MM.1S (cell line): ENCODE measurements at regions not wholly inside any gene's neighbourhood (a gene's known extent, or its start where the extent isn't known, plus 50 kb on each side); places are given as distances from the start of the nearest gene placed in this dataset.
"Not testable (repeated sequence)": the region's sequence is repeated elsewhere in the genome, so short reads cannot be mapped to it uniquely, and the experiment has no call there.

Experiments
- DNase-seq: peaks from one replicate; pipeline ENCODE4 v3.0.0-alpha.2; 2015
- H2AFZ ChIP-seq: fragments of 300-600 bp; sonication (generic); 2 replicates; pipeline ENCODE4 v1.6.0; 2016; ENCODE audit warnings: antibody characterized with exemption, low read length
- H3F3A ChIP-seq: fragments of 300-600 bp; sonication (generic); 2 replicates; pipeline ENCODE4 v1.6.1; 2016; ENCODE audit warnings: mild to moderate bottlenecking, antibody characterized with exemption, low read length, moderate library complexity, mixed read lengths; ENCODE audit not compliant: insufficient read depth
- H3K27ac ChIP-seq: fragments of 300-600 bp; sonication (generic); 2 replicates; pipeline ENCODE4 v1.5.1; 2016; ENCODE audit warnings: mild to moderate bottlenecking, low read length
- H3K27me3 ChIP-seq: fragments of 300-600 bp; sonication (generic); replicated peaks from 2 replicates; pipeline ENCODE4 v1.6.0; 2016; ENCODE audit warnings: low read length; ENCODE audit not compliant: insufficient read depth
- H3K36me3 ChIP-seq: fragments of 300-600 bp; sonication (generic); replicated peaks from 2 replicates; pipeline ENCODE4 v1.6.1; 2016; ENCODE audit warnings: mild to moderate bottlenecking, low read length, mixed read lengths; ENCODE audit not compliant: insufficient read depth
- H3K4me1 ChIP-seq: fragments of 300-600 bp; sonication (generic); 2 replicates; pipeline ENCODE4 v1.6.1; 2016; ENCODE audit warnings: low read length, mixed read lengths
- H3K4me2 ChIP-seq: fragments of 300-600 bp; sonication (generic); 2 replicates; pipeline ENCODE4 v1.6.0; 2016; ENCODE audit warnings: low read depth, low read length
- H3K4me3 ChIP-seq: fragments of 300-600 bp; sonication (generic); 2 replicates; pipeline ENCODE4 v1.5.1; 2016; ENCODE audit warnings: low read length, mixed read lengths
- H3K79me2 ChIP-seq: fragments of 300-600 bp; sonication (generic); 2 replicates; pipeline ENCODE4 v1.6.1; 2016; ENCODE audit warnings: mixed run types, low read length, mixed read lengths
- H3K9ac ChIP-seq: fragments of 300-600 bp; sonication (generic); 2 replicates; pipeline ENCODE4 v1.6.1; 2016; ENCODE audit warnings: low read length, mixed read lengths
- H3K9me2 ChIP-seq: fragments of 300-600 bp; sonication (generic); replicated peaks from 2 replicates; pipeline ENCODE4 v1.6.1; 2016; ENCODE audit warnings: mild to moderate bottlenecking, low read length, mixed read lengths; ENCODE audit not compliant: insufficient read depth
- H3K9me3 ChIP-seq: fragments of 300-600 bp; sonication (generic); replicated peaks from 2 replicates; pipeline ENCODE4 v1.6.1; 2016; ENCODE audit warnings: mild to moderate bottlenecking, low read length, mixed read lengths; ENCODE audit not compliant: insufficient read depth
- H4K20me1 ChIP-seq: fragments of 300-600 bp; sonication (generic); 2 replicates; pipeline ENCODE4 v1.6.1; 2016; ENCODE audit warnings: mild to moderate bottlenecking, low read length, moderate library complexity, mixed read lengths; ENCODE audit not compliant: insufficient read depth
- CTCF ChIP-seq: fragments of 300-600 bp; sonication (generic); IDR thresholded peaks from 2 replicates; pipeline ENCODE4 v1.5.1; 2016; ENCODE audit warnings: antibody characterized with exemption, low read length, mixed read lengths
- EZH2 ChIP-seq: fragments of 300-600 bp; sonication (generic); optimal IDR thresholded peaks from 2 replicates; pipeline ENCODE3; 2017; ENCODE audit warnings: low read depth, mild to moderate bottlenecking, antibody characterized with exemption, low read length, mixed read lengths
- EZH2phosphoT487 ChIP-seq: fragments of 300-600 bp; sonication (generic); IDR thresholded peaks from 2 replicates; pipeline ENCODE4 v1.6.1; 2018; ENCODE audit warnings: antibody characterized with exemption, low read length

GRCh38 chr14:53714495-53715192, 242.0 kb downstream of the BMP4 start:
- no peak overlapping the region for H3K9ac ChIP-seq
- no peaks in the 10 kb centered on the region for H3K9me2 ChIP-seq
- no peaks in the 10 kb centered on the region for H3K4me1 ChIP-seq
- H3K36me3 ChIP-seq: no peaks in the 10 kb centered on the region
- H2AFZ ChIP-seq: no peak overlapping the region
- no peaks in the 10 kb centered on the region for H4K20me1 ChIP-seq
- no peak for DNase-seq
- TF ChIP-seq CTCF: no peak
- no peak for TF ChIP-seq EZH2
- TF ChIP-seq EZH2phosphoT487: no peak
- no peak overlapping the region for H3K4me3 ChIP-seq
- H3K79me2 ChIP-seq: no peaks in the 10 kb centered on the region
- H3K4me2 ChIP-seq: no peak overlapping the region
- no peaks in the 10 kb centered on the region for H3K9me3 ChIP-seq
- H3F3A ChIP-seq: no peaks in the 10 kb centered on the region
- no peak overlapping the region for H3K27ac ChIP-seq
- H3K27me3 ChIP-seq: no peaks in the 10 kb centered on the region

GRCh38 chr14:53712901-53713300, 243.7 kb downstream of the BMP4 start:
- not testable (repeated sequence) for H3K4me3 ChIP-seq, H3K9me2 ChIP-seq, H3K9me3 ChIP-seq, H3K4me2 ChIP-seq, H3K36me3 ChIP-seq, H3F3A ChIP-seq, H3K79me2 ChIP-seq, H4K20me1 ChIP-seq, H3K9ac ChIP-seq, H2AFZ ChIP-seq, H3K27me3 ChIP-seq, H3K27ac ChIP-seq, DNase-seq, H3K4me1 ChIP-seq

- no peaks in the 10 kb centered on the region for H3F3A ChIP-seq
- no peak overlapping the region for H2AFZ ChIP-seq
- H4K20me1 ChIP-seq: no peaks in the 10 kb centered on the region
- no peaks in the 10 kb centered on the region for H3K36me3 ChIP-seq
- TF ChIP-seq EZH2phosphoT487: no peak
- no peak for TF ChIP-seq CTCF
- TF ChIP-seq EZH2: no peak
- no peak overlapping the region for H3K27ac ChIP-seq
- no peak for DNase-seq
- no peaks in the 10 kb centered on the region for H3K9me3 ChIP-seq
- H3K4me3 ChIP-seq: no peak overlapping the region
- H3K9ac ChIP-seq: no peak overlapping the region
- no peaks in the 10 kb centered on the region for H3K4me1 ChIP-seq
- no peaks in the 10 kb centered on the region for H3K79me2 ChIP-seq
- H3K27me3 ChIP-seq: no peaks in the 10 kb centered on the region
- H3K9me2 ChIP-seq: no peaks in the 10 kb centered on the region
- no peak overlapping the region for H3K4me2 ChIP-seq
Measured at GRCh38 chr14:53711205-53711604, 245.4 kb downstream of the BMP4 start.

- H3K27me3 ChIP-seq: no peaks in the 10 kb centered on the region
- no peak for DNase-seq
- no peaks in the 10 kb centered on the region for H3K36me3 ChIP-seq
- no peaks in the 10 kb centered on the region for H3K9me3 ChIP-seq
- H3F3A ChIP-seq: no peaks in the 10 kb centered on the region
- H3K9ac ChIP-seq: no peak overlapping the region
- H3K4me2 ChIP-seq: no peak overlapping the region
- H3K4me1 ChIP-seq: no peaks in the 10 kb centered on the region
- H3K9me2 ChIP-seq: no peaks in the 10 kb centered on the region
- H4K20me1 ChIP-seq: no peaks in the 10 kb centered on the region
- no peak overlapping the region for H3K27ac ChIP-seq
- H2AFZ ChIP-seq: no peak overlapping the region
- no peak overlapping the region for H3K4me3 ChIP-seq
- TF ChIP-seq EZH2phosphoT487: no peak
- no peak for TF ChIP-seq EZH2
- TF ChIP-seq CTCF: no peak
- no peaks in the 10 kb centered on the region for H3K79me2 ChIP-seq
Measured at GRCh38 chr14:53710615-53711014, 246.0 kb downstream of the BMP4 start.
